ENCODE measurements at regions not wholly inside any gene's neighbourhood (a gene's known extent, or its start where the extent isn't known, plus 50 kb on each side); places are given as distances from the start of the nearest gene placed in this dataset.
"Not testable (repeated sequence)": the region's sequence is repeated elsewhere in the genome, so short reads cannot be mapped to it uniquely, and the experiment has no call there.

GRCh38 chr20:30921286-30922071 lies 336.0 kb upstream of the DEFB115 start:
- Histone ChIP-seq H3K36me3 (no peaks in the 10 kb centered on the region), H3K4me3 (no peak overlapping the region), H3K4me1 (no peaks in the 10 kb centered on the region), H3K27ac (replicated peaks in 1 of 4) (no peak overlapping the region), H3K27me3 (peaks cover 0 to 17% (median 0%) of the 10 kb centered on the region in 4 donors), H3K9me3 (peaks cover 0 to 28% (median 14%) of the 10 kb centered on the region in 4 donors)
- no peak for DNase-seq (ENCODE audit: extremely low spot score)
- intact Hi-C loops (cut with DNase I) = no loop called here
- WGBS = 88% methylated on average over 46 of the region's 57 CpGs
- no peak for TF ChIP-seq POLR2AphosphoS5 (IDR thresholded peaks at IDR 0.05)
- TF ChIP-seq POLR2A (IDR thresholded peaks at IDR 0.05; ENCODE audit: low read depth) = no peak
- TF ChIP-seq, protein P1, sequence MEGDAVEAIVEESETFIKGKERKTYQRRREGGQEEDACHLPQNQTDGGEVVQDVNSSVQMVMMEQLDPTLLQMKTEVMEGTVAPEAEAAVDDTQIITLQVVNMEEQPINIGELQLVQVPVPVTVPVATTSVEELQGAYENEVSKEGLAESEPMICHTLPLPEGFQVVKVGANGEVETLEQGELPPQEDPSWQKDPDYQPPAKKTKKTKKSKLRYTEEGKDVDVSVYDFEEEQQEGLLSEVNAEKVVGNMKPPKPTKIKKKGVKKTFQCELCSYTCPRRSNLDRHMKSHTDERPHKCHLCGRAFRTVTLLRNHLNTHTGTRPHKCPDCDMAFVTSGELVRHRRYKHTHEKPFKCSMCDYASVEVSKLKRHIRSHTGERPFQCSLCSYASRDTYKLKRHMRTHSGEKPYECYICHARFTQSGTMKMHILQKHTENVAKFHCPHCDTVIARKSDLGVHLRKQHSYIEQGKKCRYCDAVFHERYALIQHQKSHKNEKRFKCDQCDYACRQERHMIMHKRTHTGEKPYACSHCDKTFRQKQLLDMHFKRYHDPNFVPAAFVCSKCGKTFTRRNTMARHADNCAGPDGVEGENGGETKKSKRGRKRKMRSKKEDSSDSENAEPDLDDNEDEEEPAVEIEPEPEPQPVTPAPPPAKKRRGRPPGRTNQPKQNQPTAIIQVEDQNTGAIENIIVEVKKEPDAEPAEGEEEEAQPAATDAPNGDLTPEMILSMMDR (IDR thresholded peaks at IDR 0.05) = no peak
- no peak for TF ChIP-seq EP300 (IDR thresholded peaks at IDR 0.05)

DNA sequence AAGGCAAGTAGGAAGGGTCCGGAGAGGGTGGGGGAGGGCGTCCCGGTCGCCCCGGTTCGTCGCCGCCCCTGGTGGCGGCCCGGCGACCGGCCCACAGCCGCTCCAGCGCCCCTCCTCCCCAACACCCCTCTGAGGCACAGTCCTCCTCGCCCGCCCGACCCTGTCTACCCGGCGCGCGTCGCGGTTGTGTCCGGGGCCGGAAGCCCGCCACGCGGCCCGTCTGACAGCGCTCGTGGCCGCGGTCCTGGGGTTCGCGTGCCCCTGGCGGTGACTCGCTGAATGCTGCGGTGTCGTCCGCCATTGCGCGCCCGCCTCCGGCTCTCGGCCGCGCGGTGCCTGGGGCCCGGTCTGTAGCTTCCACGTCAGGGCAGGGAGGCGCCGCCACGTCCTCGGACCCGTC lies 335.3 kb upstream of the DEFB115 start:
- Histone ChIP-seq H3K9me3 (peaks cover 0 to 35% (median 19%) of the 10 kb centered on the region in 4 donors), H3K4me3 (no peak overlapping the region), H3K27ac (replicated peaks in 1 of 4) (no peak overlapping the region), H3K27me3 (peaks cover 0 to 17% (median 0%) of the 10 kb centered on the region in 4 donors), H3K4me1 (no peaks in the 10 kb centered on the region), H3K36me3 (no peaks in the 10 kb centered on the region)
- DNase-seq (ENCODE audit: extremely low spot score) = no peak
- TF ChIP-seq EP300 (IDR thresholded peaks at IDR 0.05) = no peak
- no peak for TF ChIP-seq POLR2A (IDR thresholded peaks at IDR 0.05; ENCODE audit: low read depth)
- TF ChIP-seq, protein P1 (IDR thresholded peaks at IDR 0.05) = no peak
- TF ChIP-seq POLR2AphosphoS5 (IDR thresholded peaks at IDR 0.05) = no peak
- intact Hi-C loops (cut with DNase I) = no loop called here
- 68% methylated on average over 31 of the region's 55 CpGs for WGBS

DNA sequence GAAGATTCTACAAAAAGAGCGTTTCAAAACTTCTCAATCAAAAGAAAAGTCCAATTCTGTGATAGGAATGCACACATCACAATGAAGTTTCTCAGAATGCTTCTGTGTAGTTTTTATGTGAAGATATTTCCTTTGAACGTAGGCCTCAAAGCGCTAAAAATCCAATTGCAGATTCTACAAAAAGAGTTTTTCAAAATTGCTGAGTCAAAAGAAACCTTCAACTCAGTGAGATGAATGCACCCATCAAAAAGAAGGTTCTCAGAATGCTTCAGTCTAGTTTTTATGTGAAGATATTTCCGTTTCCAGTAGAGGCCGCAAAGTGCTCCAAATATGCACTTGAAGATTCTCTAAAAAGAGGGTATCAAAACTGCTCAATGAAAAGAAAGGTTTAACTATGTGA lies 319.7 kb upstream of the DEFB115 start:
- no peak for DNase-seq (ENCODE audit: extremely low spot score)
- peaks cover 0 to 32% (median 16%) of the 10 kb centered on the region in 4 donors for H3K9me3 ChIP-seq
- 65% methylated on average over 5 of the region's 5 CpGs for WGBS
- no peak overlapping the region for H3K27ac ChIP-seq (replicated peaks in 1 of 4)
- H3K4me1 ChIP-seq = no peaks in the 10 kb centered on the region
- no peak overlapping the region for H3K4me3 ChIP-seq
- intact Hi-C loops (cut with DNase I) = no loop called here
- no peaks in the 10 kb centered on the region for H3K27me3 ChIP-seq
- no peak for TF ChIP-seq POLR2A (IDR thresholded peaks at IDR 0.05; ENCODE audit: low read depth)
- TF ChIP-seq, protein P1 (IDR thresholded peaks at IDR 0.05) = no peak
- TF ChIP-seq EP300 (IDR thresholded peaks at IDR 0.05) = no peak
- no peak for TF ChIP-seq POLR2AphosphoS5 (IDR thresholded peaks at IDR 0.05)
- H3K36me3 ChIP-seq = no peaks in the 10 kb centered on the region

DNA sequence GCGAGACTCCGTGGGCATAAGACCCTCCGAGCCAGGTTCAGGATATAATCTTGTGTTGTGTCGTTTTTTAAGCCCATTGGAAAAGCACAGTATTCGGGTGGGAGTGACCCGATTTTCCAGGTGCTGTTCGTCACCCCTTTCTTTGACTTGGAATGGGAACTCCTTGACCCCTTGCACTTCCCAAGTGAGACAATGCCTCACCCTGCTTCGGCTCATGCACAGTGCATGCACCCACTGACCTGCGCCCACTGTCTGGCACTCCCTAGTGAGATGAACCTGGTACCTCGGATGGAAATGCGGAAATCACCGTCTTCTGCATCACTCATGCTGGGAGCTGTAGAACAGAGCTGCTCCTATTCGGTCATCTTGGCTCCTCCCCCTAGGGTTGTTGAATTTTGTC lies 307.7 kb upstream of the DEFB115 start:
- no peak for DNase-seq (ENCODE audit: extremely low spot score)
- 87% methylated on average over 13 of the region's 13 CpGs for WGBS
- Histone ChIP-seq H3K4me1 (no peaks in the 10 kb centered on the region), H3K27me3 (no peaks in the 10 kb centered on the region), H3K9me3 (peaks cover 0 to 7% (median 0%) of the 10 kb centered on the region in 4 donors), H3K36me3 (no peaks in the 10 kb centered on the region), H3K27ac (replicated peaks in 1 of 4) (no peak overlapping the region), H3K4me3 (no peak overlapping the region)
- intact Hi-C loops (cut with DNase I) = no loop called here
- no peak for TF ChIP-seq POLR2A (IDR thresholded peaks at IDR 0.05; ENCODE audit: low read depth)

DNA sequence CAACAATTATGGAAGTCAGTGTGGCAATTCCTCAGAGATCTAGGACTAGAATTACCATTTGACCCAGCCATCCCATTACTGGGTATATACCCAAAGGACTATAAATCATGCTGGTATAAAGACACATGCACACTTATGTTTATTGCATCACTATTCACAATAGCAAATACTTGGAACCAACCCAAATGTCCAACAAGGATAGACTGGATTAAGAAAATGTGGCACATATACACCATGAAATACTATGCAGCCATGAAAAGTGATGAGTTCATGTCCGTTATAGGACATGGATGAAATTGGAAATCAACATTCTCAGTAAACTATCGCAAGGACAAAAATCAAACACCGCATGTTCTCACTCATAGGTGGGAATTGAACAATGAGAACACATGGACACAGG lies 306.4 kb upstream of the DEFB115 start:
- H3K9me3 ChIP-seq; DNase-seq (ENCODE audit: extremely low spot score); H3K27ac ChIP-seq (replicated peaks in 1 of 4); H3K27me3 ChIP-seq; intact Hi-C loops (cut with DNase I); H3K36me3 ChIP-seq; H3K4me3 ChIP-seq; H3K4me1 ChIP-seq: not testable (repeated sequence)
- WGBS = 86% methylated on average over 3 of the region's 3 CpGs

DNA sequence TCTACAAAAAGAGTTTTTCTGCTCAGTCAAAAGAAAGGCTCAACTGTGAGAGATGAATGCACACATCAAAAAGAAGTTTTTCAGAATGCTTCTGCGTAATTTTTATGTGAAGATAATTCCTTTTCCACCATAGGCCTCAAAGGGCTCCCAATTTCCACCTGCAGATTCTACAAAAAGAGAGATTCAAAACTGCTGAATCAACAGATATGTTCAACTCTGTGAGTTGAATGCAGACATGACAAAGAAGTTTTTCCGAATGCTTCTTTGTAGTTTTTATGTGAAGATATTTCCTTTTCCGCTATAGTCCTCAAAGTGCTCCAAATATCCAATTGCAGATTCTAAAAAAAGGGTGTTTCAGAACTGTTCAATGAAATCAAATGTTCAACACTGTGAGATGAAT lies 300.8 kb upstream of the DEFB115 start:
- H3K9me3 ChIP-seq; intact Hi-C loops (cut with DNase I); H3K27me3 ChIP-seq; H3K27ac ChIP-seq (replicated peaks in 1 of 4); DNase-seq (ENCODE audit: extremely low spot score); H3K36me3 ChIP-seq; H3K4me1 ChIP-seq; H3K4me3 ChIP-seq: not testable (repeated sequence)
- WGBS = 73% methylated on average over 3 of the region's 3 CpGs

- H3K4me3 ChIP-seq; DNase-seq (ENCODE audit: extremely low spot score); H3K36me3 ChIP-seq; H3K4me1 ChIP-seq; intact Hi-C loops (cut with DNase I); H3K27ac ChIP-seq (replicated peaks in 1 of 4); H3K27me3 ChIP-seq; H3K9me3 ChIP-seq: not testable (repeated sequence)
Measured at GRCh38 chr20:30959208-30959607, 298.3 kb upstream of the DEFB115 start.

Measured in esophagus muscularis mucosa (tissue), 4 donors.